Panc1 (cell line): ENCODE measurements at regions not wholly inside any gene's neighbourhood (a gene's known extent, or its start where the extent isn't known, plus 50 kb on each side); places are given as distances from the start of the nearest gene placed in this dataset.

Experiments
- ATAC-seq: fragments of 200-7000 bp; cut with Tn5 transposase; 2 replicates; pipeline ENCODE4 v1.9.1; 2020; ENCODE audit warnings: mild to moderate bottlenecking, moderate library complexity
- BruUV-seq: library from RNA; stranded (reverse); fragments of 400-500 nt; replicated peaks from 2 replicates; lab custom pipeline; 2021; lab: Mats Ljungman, UMichigan
- CTCF ChIA-PET: fragments of 300-600 bp; sonication (Branson Sonifier 250); formaldehyde crosslinking; loops from one replicate; lab custom pipeline; 2022; ENCODE audit warnings: antibody characterized with exemption; lab: Charles Lee
- POLR2A ChIA-PET: fragments of 300-600 bp; sonication (Branson Sonifier 250); formaldehyde crosslinking; loops from one replicate; lab custom pipeline; 2022; ENCODE audit warnings: antibody characterized with exemption; lab: Charles Lee
- DNase-seq: peaks from one replicate; pipeline ENCODE4 v3.0.0-alpha.2; 2010; ENCODE audit warnings: low read depth, low spot score
- H3K27ac ChIP-seq: 2 replicates; pipeline ENCODE4 v1.5.1; 2011; ENCODE audit warnings: mild to moderate bottlenecking, low read length, inconsistent platforms
- H3K27me3 ChIP-seq: fragments of 200-500 bp; sonication (Bioruptor generic); 2 replicates; pipeline ENCODE4 v1.6.0; 2014; ENCODE audit warnings: low read length, inconsistent platforms; ENCODE audit not compliant: control insufficient read depth, insufficient read depth
- H3K36me3 ChIP-seq: fragments of 200-500 bp; sonication (Bioruptor generic); 2 replicates; pipeline ENCODE4 v1.5.1; 2014; ENCODE audit warnings: inconsistent platforms, mild to moderate bottlenecking, low read length, moderate library complexity; ENCODE audit not compliant: control insufficient read depth, insufficient read depth
- H3K4me1 ChIP-seq: 2 replicates; pipeline ENCODE4 v1.5.1; 2011; ENCODE audit warnings: inconsistent platforms, mild to moderate bottlenecking, low read length, moderate library complexity; ENCODE audit not compliant: control insufficient read depth, insufficient read depth
- H3K4me3 ChIP-seq, 2 experiments: 2 replicates each; pipeline ENCODE4 v1.5.1; 2011 to 2012; ENCODE audit warnings: low read depth in 2 of 2, low read length in 2 of 2, mild to moderate bottlenecking in 2 of 2, inconsistent platforms in 1 of 2, moderate library complexity in 1 of 2
- H3K9me3 ChIP-seq: fragments of 200-500 bp; sonication (Bioruptor generic); 2 replicates; pipeline ENCODE4 v1.5.1; 2014; ENCODE audit warnings: low read depth, mild to moderate bottlenecking, inconsistent platforms, low read length, moderate library complexity; ENCODE audit not compliant: control insufficient read depth, insufficient read depth
- POLR2AphosphoS5 ChIP-seq: IDR thresholded peaks from 2 replicates; pipeline ENCODE4 v1.6.1; 2012; ENCODE audit warnings: mild to moderate bottlenecking, low read depth, low read length, moderate library complexity
- REST ChIP-seq, 2 experiments: IDR thresholded peaks; 2 replicates each; pipeline ENCODE4 v1.6.1; 2011 to 2012; ENCODE audit warnings: low read depth in 2 of 2, control low read depth in 1 of 2, low read length in 1 of 2, mild to moderate bottlenecking in 1 of 2, moderate library complexity in 1 of 2; ENCODE audit not compliant: insufficient read depth in 1 of 2
- SIN3A ChIP-seq: IDR thresholded peaks from 2 replicates; pipeline ENCODE4 v1.6.1; 2012; ENCODE audit warnings: low read depth, mild to moderate bottlenecking, low read length, moderate library complexity, borderline replicate concordance; ENCODE audit not compliant: insufficient read depth
- TCF7L2 ChIP-seq: IDR thresholded peaks from 2 replicates; pipeline ENCODE4 v1.6.1; 2011; ENCODE audit warnings: mild to moderate bottlenecking, low read depth, low read length, inconsistent platforms
- in situ Hi-C: cut with HindIII; loops from 2 replicates; pipeline ENCODE4 v1.10.0; 2016; ENCODE audit warnings: low sequenced_read_pairs, low pct_unique_long_range_greater_than_20kb
- intact Hi-C: fragments of 100-400 bp; cut with micrococcal nuclease; formaldehyde crosslinking; loops from one replicate; pipeline ENCODE4 v1.10.0; 2022; ENCODE audit not compliant: unreplicated experiment
- TF ChIP-seq, protein P1 (sequence below): fragments of 450-650 bp; IDR thresholded peaks from 2 replicates; pipeline ENCODE4 v1.5.1; 2017; ENCODE audit warnings: mild to moderate bottlenecking

- H3K36me3 ChIP-seq = no peaks in the 10 kb centered on the region
- no peak overlapping the region for H3K4me3 ChIP-seq
- POLR2A ChIA-PET = no interaction called here
- no peak overlapping the region for H3K27ac ChIP-seq
- H3K9me3 ChIP-seq = no peaks in the 10 kb centered on the region; the same call in 1 of the 2 replicates
- BruUV-seq = no TSS peak
- ATAC-seq = no peak
- in situ Hi-C loops = no loop called here
- no peak for DNase-seq
- CTCF ChIA-PET = interaction anchor here (0.6 kb wide), 1 partner anchor 30 kb away, joined by 3 read pairs; no protein-coding TSS in a partner anchor
- H3K4me1 ChIP-seq = no peaks in the 10 kb centered on the region
- intact Hi-C loops = no loop called here
- TF ChIP-seq POLR2AphosphoS5 = no peak
- TF ChIP-seq TCF7L2 = no peak
- TF ChIP-seq SIN3A = no peak
- TF ChIP-seq, protein P1, sequence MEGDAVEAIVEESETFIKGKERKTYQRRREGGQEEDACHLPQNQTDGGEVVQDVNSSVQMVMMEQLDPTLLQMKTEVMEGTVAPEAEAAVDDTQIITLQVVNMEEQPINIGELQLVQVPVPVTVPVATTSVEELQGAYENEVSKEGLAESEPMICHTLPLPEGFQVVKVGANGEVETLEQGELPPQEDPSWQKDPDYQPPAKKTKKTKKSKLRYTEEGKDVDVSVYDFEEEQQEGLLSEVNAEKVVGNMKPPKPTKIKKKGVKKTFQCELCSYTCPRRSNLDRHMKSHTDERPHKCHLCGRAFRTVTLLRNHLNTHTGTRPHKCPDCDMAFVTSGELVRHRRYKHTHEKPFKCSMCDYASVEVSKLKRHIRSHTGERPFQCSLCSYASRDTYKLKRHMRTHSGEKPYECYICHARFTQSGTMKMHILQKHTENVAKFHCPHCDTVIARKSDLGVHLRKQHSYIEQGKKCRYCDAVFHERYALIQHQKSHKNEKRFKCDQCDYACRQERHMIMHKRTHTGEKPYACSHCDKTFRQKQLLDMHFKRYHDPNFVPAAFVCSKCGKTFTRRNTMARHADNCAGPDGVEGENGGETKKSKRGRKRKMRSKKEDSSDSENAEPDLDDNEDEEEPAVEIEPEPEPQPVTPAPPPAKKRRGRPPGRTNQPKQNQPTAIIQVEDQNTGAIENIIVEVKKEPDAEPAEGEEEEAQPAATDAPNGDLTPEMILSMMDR = no peak
- TF ChIP-seq REST (IDR thresholded peaks at IDR 0.05; ENCODE audit: insufficient read depth in 1 of 2, low read depth in 2 of 2, low read length in 1 of 2) = no peak
- no peaks in the 10 kb centered on the region for H3K27me3 ChIP-seq
These were observed 1287.0 kb upstream of the GJE1 start for GRCh38 chr6:140845701-140846100.

GRCh38 chr6:140844167-140844566 lies 1288.6 kb upstream of the GJE1 start:
- DNase-seq = no peak
- Histone ChIP-seq H3K9me3 (no peaks in the 10 kb centered on the region; the same call in 1 of the 2 replicates), H3K36me3 (no peaks in the 10 kb centered on the region), H3K4me3 (no peak overlapping the region), H3K4me1 (no peaks in the 10 kb centered on the region), H3K27me3 (no peaks in the 10 kb centered on the region), H3K27ac (no peak overlapping the region)
- CTCF ChIA-PET = no interaction called here
- POLR2A ChIA-PET = interaction anchor here (0.7 kb wide), 1 partner anchor 63 kb away, joined by 7 read pairs; no protein-coding TSS in a partner anchor
- ATAC-seq = no peak
- BruUV-seq = no TSS peak
- TF ChIP-seq REST (IDR thresholded peaks at IDR 0.05; ENCODE audit: insufficient read depth in 1 of 2, low read depth in 2 of 2, low read length in 1 of 2) (no peak), POLR2AphosphoS5 (no peak), TCF7L2 (no peak), SIN3A (no peak)
- TF ChIP-seq, protein P1 = no peak
- intact Hi-C loops = no loop called here
- in situ Hi-C loops = no loop called here
